ENCODE measurements at regions not wholly inside any gene's neighbourhood (a gene's known extent, or its start where the extent isn't known, plus 50 kb on each side); places are given as distances from the start of the nearest gene placed in this dataset.

DNA sequence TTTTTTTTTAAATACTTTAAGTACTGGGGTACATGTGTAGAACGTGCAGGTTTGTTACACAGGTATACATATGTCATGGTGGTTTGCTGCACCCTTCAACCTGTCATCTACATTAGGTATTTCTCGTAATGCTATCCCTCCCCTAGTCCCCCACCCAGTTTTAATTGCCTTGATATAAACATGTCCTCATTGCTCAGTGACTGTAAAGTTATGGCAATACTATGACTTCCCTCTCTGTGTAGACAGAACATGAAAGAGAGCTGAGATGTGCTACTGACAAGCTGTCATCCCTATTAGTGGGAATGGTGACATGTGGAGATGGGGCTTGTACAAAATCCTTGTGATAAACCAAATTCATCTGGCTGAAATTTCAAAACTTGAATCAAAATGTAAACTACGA lies 449.7 kb upstream of the TRIB2 start:
- Histone ChIP-seq H3K9me3 (ENCODE audit: control insufficient read depth in 1 of 2, insufficient read depth in 1 of 2, low read depth in 1 of 2, low read length in 2 of 2) (no peaks in the 10 kb centered on the region), H3K4me1 (ENCODE audit: control insufficient read depth in 1 of 2, insufficient read depth in 2 of 2, low read length in 2 of 2) (no peaks in the 10 kb centered on the region), H3K4me2 (ENCODE audit: low read length) (no peak overlapping the region), H4K20me1 (ENCODE audit: insufficient read depth) (no peaks in the 10 kb centered on the region; the same call in 1 of the 2 replicates), H3K36me3 (ENCODE audit: control insufficient read depth in 1 of 2, insufficient read depth in 2 of 2, low read length in 2 of 2) (no peaks in the 10 kb centered on the region), H2AFZ (ENCODE audit: low read depth, low read length, poor library complexity, severe bottlenecking) (no peak overlapping the region), H3K9ac (ENCODE audit: low read length) (no peak overlapping the region), H3K79me2 (ENCODE audit: insufficient read depth, low read length) (no peaks in the 10 kb centered on the region), H3K27ac (ENCODE audit: low read depth, low read length) (no peak overlapping the region), H3K27me3 (ENCODE audit: insufficient read depth, low read length) (no peaks in the 10 kb centered on the region), H3K9me2 (ENCODE audit: insufficient read depth) (no peaks in the 10 kb centered on the region), H3K4me3 (replicated peaks in 1 of 2; ENCODE audit: low read depth in 1 of 2, low read length in 2 of 2) (no peak overlapping the region)
- TF ChIP-seq, protein P1, sequence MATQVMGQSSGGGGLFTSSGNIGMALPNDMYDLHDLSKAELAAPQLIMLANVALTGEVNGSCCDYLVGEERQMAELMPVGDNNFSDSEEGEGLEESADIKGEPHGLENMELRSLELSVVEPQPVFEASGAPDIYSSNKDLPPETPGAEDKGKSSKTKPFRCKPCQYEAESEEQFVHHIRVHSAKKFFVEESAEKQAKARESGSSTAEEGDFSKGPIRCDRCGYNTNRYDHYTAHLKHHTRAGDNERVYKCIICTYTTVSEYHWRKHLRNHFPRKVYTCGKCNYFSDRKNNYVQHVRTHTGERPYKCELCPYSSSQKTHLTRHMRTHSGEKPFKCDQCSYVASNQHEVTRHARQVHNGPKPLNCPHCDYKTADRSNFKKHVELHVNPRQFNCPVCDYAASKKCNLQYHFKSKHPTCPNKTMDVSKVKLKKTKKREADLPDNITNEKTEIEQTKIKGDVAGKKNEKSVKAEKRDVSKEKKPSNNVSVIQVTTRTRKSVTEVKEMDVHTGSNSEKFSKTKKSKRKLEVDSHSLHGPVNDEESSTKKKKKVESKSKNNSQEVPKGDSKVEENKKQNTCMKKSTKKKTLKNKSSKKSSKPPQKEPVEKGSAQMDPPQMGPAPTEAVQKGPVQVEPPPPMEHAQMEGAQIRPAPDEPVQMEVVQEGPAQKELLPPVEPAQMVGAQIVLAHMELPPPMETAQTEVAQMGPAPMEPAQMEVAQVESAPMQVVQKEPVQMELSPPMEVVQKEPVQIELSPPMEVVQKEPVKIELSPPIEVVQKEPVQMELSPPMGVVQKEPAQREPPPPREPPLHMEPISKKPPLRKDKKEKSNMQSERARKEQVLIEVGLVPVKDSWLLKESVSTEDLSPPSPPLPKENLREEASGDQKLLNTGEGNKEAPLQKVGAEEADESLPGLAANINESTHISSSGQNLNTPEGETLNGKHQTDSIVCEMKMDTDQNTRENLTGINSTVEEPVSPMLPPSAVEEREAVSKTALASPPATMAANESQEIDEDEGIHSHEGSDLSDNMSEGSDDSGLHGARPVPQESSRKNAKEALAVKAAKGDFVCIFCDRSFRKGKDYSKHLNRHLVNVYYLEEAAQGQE (IDR thresholded peaks at IDR 0.05; ENCODE audit: low read depth): no peak
- TF ChIP-seq FOSL1 (IDR thresholded peaks at IDR 0.05; ENCODE audit: low read depth): no peak
- no peak for ATAC-seq
- CTCF ChIA-PET: no interaction called here
- BruUV-seq (replicated peaks): no TSS peak
- intact Hi-C loops (cut with micrococcal nuclease): no loop called here
- no peak for DNase-seq (ENCODE audit: low read depth, low spot score)
- POLR2A ChIA-PET: no interaction called here
- RAD21 ChIA-PET (ENCODE audit: low non-redundant PET in 1 of 2, low total read pairs in 2 of 2, uncharacterized antibody in 2 of 2, unreplicated experiment in 2 of 2): no interaction called here

- H3K27me3 ChIP-seq (ENCODE audit: insufficient read depth, low read length): no peaks in the 10 kb centered on the region
- CTCF ChIA-PET: no interaction called here
- H3K4me1 ChIP-seq (ENCODE audit: control insufficient read depth in 1 of 2, insufficient read depth in 2 of 2, low read length in 2 of 2): no peaks in the 10 kb centered on the region
- no peak overlapping the region for H3K27ac ChIP-seq (ENCODE audit: low read depth, low read length)
- no peak overlapping the region for H3K4me3 ChIP-seq (replicated peaks in 1 of 2; ENCODE audit: low read depth in 1 of 2, low read length in 2 of 2)
- no peaks in the 10 kb centered on the region; the same call in 1 of the 2 replicates for H4K20me1 ChIP-seq (ENCODE audit: insufficient read depth)
- no TSS peak for BruUV-seq (replicated peaks)
- no peak for DNase-seq (ENCODE audit: low read depth, low spot score)
- no peaks in the 10 kb centered on the region for H3K36me3 ChIP-seq (ENCODE audit: control insufficient read depth in 1 of 2, insufficient read depth in 2 of 2, low read length in 2 of 2)
- no peak overlapping the region for H3K4me2 ChIP-seq (ENCODE audit: low read length)
- POLR2A ChIA-PET: no interaction called here
- ATAC-seq: no peak
- H3K9ac ChIP-seq (ENCODE audit: low read length): no peak overlapping the region
- RAD21 ChIA-PET (ENCODE audit: low non-redundant PET in 1 of 2, low total read pairs in 2 of 2, uncharacterized antibody in 2 of 2, unreplicated experiment in 2 of 2): no interaction called here
- no peak overlapping the region for H2AFZ ChIP-seq (ENCODE audit: low read depth, low read length, poor library complexity, severe bottlenecking)
- intact Hi-C loops (cut with micrococcal nuclease): no loop called here
- no peaks in the 10 kb centered on the region for H3K9me3 ChIP-seq (ENCODE audit: control insufficient read depth in 1 of 2, insufficient read depth in 1 of 2, low read depth in 1 of 2, low read length in 2 of 2)
- no peaks in the 10 kb centered on the region for H3K79me2 ChIP-seq (ENCODE audit: insufficient read depth, low read length)
- H3K9me2 ChIP-seq (ENCODE audit: insufficient read depth): no peaks in the 10 kb centered on the region
- TF ChIP-seq POLR2AphosphoS5 (IDR thresholded peaks at IDR 0.05; ENCODE audit: low read depth, low read length) (no peak), POLR2A (IDR thresholded peaks at IDR 0.05; ENCODE audit: borderline replicate concordance, extremely low read depth, insufficient read depth, insufficient read length) (no peak), EZH2phosphoT487 (IDR thresholded peaks at IDR 0.05; ENCODE audit: borderline replicate concordance) (no peak), ZFX (IDR thresholded peaks at IDR 0.05) (no peak), ATF3 (IDR thresholded peaks at IDR 0.05) (no peak), SIN3A (IDR thresholded peaks at IDR 0.05; ENCODE audit: low read depth) (no peak)
- TF ChIP-seq, protein P2, sequence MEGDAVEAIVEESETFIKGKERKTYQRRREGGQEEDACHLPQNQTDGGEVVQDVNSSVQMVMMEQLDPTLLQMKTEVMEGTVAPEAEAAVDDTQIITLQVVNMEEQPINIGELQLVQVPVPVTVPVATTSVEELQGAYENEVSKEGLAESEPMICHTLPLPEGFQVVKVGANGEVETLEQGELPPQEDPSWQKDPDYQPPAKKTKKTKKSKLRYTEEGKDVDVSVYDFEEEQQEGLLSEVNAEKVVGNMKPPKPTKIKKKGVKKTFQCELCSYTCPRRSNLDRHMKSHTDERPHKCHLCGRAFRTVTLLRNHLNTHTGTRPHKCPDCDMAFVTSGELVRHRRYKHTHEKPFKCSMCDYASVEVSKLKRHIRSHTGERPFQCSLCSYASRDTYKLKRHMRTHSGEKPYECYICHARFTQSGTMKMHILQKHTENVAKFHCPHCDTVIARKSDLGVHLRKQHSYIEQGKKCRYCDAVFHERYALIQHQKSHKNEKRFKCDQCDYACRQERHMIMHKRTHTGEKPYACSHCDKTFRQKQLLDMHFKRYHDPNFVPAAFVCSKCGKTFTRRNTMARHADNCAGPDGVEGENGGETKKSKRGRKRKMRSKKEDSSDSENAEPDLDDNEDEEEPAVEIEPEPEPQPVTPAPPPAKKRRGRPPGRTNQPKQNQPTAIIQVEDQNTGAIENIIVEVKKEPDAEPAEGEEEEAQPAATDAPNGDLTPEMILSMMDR (IDR thresholded peaks at IDR 0.05 in 2 of 3, conservative IDR thresholded peaks at IDR 0.05 in 1 of 3; ENCODE audit: borderline replicate concordance in 1 of 3, insufficient read depth in 1 of 3, low read depth in 2 of 3, low read length in 2 of 3): no peak
- TF ChIP-seq, protein P3, sequence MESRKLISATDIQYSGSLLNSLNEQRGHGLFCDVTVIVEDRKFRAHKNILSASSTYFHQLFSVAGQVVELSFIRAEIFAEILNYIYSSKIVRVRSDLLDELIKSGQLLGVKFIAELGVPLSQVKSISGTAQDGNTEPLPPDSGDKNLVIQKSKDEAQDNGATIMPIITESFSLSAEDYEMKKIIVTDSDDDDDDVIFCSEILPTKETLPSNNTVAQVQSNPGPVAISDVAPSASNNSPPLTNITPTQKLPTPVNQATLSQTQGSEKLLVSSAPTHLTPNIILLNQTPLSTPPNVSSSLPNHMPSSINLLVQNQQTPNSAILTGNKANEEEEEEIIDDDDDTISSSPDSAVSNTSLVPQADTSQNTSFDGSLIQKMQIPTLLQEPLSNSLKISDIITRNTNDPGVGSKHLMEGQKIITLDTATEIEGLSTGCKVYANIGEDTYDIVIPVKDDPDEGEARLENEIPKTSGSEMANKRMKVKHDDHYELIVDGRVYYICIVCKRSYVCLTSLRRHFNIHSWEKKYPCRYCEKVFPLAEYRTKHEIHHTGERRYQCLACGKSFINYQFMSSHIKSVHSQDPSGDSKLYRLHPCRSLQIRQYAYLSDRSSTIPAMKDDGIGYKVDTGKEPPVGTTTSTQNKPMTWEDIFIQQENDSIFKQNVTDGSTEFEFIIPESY (IDR thresholded peaks at IDR 0.05; ENCODE audit: extremely low read depth, insufficient replicate concordance, low read length): no peak
These were observed 447.4 kb upstream of the TRIB2 start for GRCh38 chr2:12269041-12269972.
